HAP-1 (cell line): ENCODE measurements at regions not wholly inside any gene's neighbourhood (a gene's known extent, or its start where the extent isn't known, plus 50 kb on each side); places are given as distances from the start of the nearest gene placed in this dataset.
"Not testable (repeated sequence)": the region's sequence is repeated elsewhere in the genome, so short reads cannot be mapped to it uniquely, and the experiment has no call there.

ENCODE experiments used
- DNase-seq, 2 experiments: peaks; one replicate each; pipeline ENCODE4 v3.0.0-alpha.2; 2016 to 2020; ENCODE audit warnings: low spot score in 2 of 2
- H3K27me3 ChIP-seq: fragments of 250-450 bp; sonication (Bioruptor Pico); 2 replicates; pipeline ENCODE4 v1.5.1; 2020; ENCODE audit warnings: low read depth, mild to moderate bottlenecking, moderate library complexity
- H3K36me3 ChIP-seq: fragments of 250-450 bp; sonication (Bioruptor Pico); replicated peaks from 2 replicates; pipeline ENCODE4 v1.5.1; 2020; ENCODE audit warnings: mild to moderate bottlenecking
- H3K4me1 ChIP-seq: fragments of 250-450 bp; sonication (Bioruptor Pico); 2 replicates; pipeline ENCODE4 v1.5.1; 2020; ENCODE audit warnings: mild to moderate bottlenecking
- H3K4me3 ChIP-seq: fragments of 250-450 bp; sonication (Bioruptor Pico); 2 replicates; pipeline ENCODE4 v1.5.1; 2020; ENCODE audit warnings: mild to moderate bottlenecking, moderate library complexity
- H3K9me3 ChIP-seq: fragments of 250-450 bp; sonication (Bioruptor Pico); 2 replicates; pipeline ENCODE4 v1.5.1; 2020; ENCODE audit warnings: mild to moderate bottlenecking, moderate library complexity
- in situ Hi-C: fragments of 300-500 bp; cut with MboI; formaldehyde crosslinking; loops from 3 replicates; pipeline ENCODE4 v1.14.3; 2020; ENCODE audit warnings: low sequenced_read_pairs, inconsistent platforms, mixed read lengths

DNA sequence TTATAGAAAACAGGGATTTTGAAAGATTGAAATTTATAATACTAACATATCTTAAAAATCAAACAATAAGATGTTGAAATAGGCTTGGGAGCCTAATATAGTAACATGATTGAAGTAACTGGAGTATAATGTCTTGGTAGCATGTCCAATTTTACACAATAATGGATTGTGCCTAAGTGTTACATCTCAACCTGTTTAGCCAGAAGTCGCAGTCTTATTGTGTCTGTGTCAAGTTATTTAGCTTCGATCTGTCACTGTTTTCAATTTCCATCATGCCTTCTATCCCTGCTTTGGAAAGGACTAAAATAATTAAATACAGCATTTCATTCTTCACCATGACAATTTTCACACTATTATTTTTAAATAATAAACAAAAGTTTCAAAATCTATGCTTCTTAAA lies 1352.2 kb downstream of the SI start:
- no peaks in the 10 kb centered on the region for H3K4me1 ChIP-seq
- no peaks in the 10 kb centered on the region for H3K27me3 ChIP-seq
- no peaks in the 10 kb centered on the region for H3K9me3 ChIP-seq
- H3K4me3 ChIP-seq: no peak overlapping the region
- in situ Hi-C loops: no loop called here
- H3K36me3 ChIP-seq: no peaks in the 10 kb centered on the region
- DNase-seq: no peak

DNA sequence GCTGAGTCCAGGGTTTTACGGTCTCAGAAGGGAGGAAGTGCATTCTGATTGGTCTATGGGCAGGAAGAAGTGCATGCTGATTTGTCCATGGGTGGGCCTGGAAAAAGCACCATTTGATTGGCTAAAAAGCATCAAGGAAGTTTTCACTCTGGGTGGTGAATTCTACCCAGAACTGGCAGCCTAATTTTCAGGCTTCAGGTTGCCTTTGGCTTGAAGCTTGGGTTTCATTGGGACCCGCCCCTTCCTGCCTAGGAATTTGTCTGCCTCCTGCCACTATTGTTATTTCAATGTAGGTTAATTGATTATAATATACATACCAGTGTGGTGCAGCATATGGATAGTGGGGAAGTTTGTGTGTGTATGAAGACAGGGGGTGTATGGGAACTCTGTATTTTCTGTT lies 1355.9 kb downstream of the SI start:
- in situ Hi-C loops: no loop called here
- peak in 1 of 2 experiments; percentile 31 for DNase-seq
- Histone ChIP-seq H3K36me3 (no peaks in the 10 kb centered on the region), H3K27me3 (no peaks in the 10 kb centered on the region), H3K4me3 (no peak overlapping the region), H3K4me1 (no peaks in the 10 kb centered on the region), H3K9me3 (no peaks in the 10 kb centered on the region)

DNA sequence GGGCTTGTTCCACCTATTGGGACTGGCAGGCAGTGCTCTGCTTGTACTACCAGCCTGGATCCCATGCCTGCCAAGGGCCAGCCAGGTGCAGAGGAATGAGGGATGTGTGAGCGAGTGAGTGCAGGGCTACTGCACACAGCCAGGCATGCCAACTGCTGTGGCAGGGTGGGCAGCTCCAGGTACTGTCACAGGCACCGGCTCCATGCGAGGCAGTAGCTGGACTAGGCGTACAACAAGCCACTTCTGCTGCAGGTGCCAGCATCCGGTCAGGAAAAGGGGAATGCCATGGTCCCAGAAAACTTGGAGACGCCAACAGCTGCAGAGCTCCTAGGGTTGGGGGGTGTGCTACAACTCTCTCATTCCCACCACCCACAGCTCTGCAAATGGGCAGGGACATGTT lies 1356.7 kb downstream of the SI start:
- Histone ChIP-seq H3K9me3 (no peaks in the 10 kb centered on the region), H3K27me3 (no peaks in the 10 kb centered on the region), H3K4me3 (no peak overlapping the region), H3K36me3 (no peaks in the 10 kb centered on the region), H3K4me1 (no peaks in the 10 kb centered on the region)
- in situ Hi-C loops: no loop called here
- DNase-seq: no peak

DNA sequence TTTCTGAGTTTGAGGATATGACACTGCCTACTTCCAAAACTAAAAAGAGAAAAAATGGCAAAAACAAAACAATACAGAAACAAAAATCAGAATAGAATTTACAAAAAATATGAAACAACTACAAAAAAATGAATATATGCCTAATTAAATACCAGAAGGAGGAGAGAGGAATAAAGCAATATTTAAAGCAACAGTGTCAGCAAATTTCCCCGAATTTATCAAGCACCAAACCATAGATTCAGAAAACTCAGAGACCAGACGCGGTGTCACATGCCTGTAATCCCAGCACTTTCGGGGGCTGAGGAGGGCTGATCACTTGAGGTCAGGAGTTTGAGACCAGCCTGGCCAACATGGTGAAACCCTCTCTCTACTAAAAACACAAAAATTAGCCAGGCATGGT lies 1360.9 kb downstream of the SI start:
- no peaks in the 10 kb centered on the region for H3K4me1 ChIP-seq
- no peaks in the 10 kb centered on the region for H3K9me3 ChIP-seq
- no peaks in the 10 kb centered on the region for H3K27me3 ChIP-seq
- DNase-seq: no peak
- in situ Hi-C loops: no loop called here
- H3K4me3 ChIP-seq: no peak overlapping the region
- H3K36me3 ChIP-seq: no peaks in the 10 kb centered on the region

DNA sequence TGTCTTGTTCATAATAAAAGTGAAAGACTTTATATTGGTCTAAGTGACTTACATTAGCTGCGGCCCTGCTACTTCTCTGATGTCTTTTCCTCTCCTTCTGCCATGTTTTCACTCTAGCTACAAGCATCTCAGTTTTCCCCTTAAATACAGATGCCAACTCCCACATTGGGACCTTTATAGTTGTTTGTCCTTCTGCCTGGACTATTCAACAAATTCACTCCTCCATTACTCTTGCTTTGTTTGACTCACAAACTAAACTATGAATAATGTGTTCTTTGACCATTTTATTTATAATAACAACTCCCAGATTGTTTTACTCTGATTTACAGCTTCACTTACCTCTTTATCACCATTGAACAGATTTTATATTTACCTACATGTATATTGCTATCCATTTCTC lies 1369.9 kb downstream of the SI start:
- Histone ChIP-seq H3K9me3 (no peaks in the 10 kb centered on the region), H3K36me3 (no peaks in the 10 kb centered on the region), H3K4me3 (no peak overlapping the region), H3K27me3 (no peaks in the 10 kb centered on the region), H3K4me1 (no peaks in the 10 kb centered on the region)
- no peak for DNase-seq
- in situ Hi-C loops: no loop called here

DNA sequence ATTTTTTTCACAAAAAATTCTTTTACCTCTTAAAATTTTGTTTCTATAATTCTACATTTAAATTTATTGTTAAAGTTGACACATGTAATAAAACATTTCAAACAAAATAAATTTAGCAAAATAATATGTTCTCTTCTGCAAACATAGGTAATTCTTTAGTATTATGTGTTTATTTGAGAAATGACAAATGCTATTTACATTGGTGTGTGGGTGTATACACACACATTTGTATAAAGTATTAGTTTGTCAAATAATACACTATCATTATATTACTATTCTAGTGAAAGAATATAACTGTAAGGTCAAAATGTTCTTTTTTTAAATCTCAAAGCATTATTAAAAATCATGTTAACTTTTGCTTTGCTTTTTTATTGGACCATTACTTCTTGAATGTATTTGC lies 1370.6 kb downstream of the SI start:
- Histone ChIP-seq H3K4me1 (no peaks in the 10 kb centered on the region), H3K9me3 (no peaks in the 10 kb centered on the region), H3K36me3 (no peaks in the 10 kb centered on the region), H3K27me3 (no peaks in the 10 kb centered on the region), H3K4me3 (no peak overlapping the region)
- DNase-seq: no peak
- in situ Hi-C loops: no loop called here

DNA sequence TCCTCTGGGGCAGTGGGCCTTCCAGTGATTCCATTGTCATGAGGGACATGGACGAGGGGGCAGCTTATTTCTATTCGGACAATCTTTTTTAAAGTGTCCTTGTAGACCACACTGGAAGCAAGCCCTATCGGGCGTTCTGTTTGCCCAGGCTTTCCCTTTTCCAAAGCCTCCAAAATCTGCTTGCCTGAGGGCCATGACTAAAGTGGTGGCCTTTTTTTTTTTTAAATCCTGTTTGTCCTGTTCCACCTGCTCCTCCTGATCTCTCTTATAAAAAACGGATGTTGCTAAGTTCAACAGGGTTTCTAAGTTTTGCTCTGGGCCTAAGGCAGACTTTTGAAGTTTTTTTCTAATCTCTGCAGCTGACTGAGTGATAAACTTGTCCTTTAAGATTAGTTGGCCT lies 1380.1 kb downstream of the SI start:
- DNase-seq, H3K4me3 ChIP-seq, H3K27me3 ChIP-seq, H3K4me1 ChIP-seq, in situ Hi-C loops, H3K36me3 ChIP-seq, H3K9me3 ChIP-seq: not testable (repeated sequence)

DNA sequence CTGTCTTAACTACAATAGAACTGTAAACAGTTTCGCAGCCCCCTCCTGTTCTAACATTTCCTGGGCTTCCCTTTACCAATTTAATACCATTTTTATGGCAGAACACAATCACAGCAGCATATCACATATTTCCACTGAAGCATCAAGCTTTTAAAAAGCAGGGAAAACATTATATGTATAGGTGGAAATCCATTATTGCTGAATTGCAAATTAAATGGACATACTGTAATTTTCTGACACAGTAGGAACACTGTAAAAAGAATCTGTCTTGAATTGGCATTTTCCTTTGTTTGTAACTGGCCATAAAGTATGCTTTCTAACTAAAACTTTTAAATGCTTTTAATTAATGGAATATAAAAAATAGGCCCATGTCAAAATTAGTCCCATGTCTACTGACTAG lies 1385.8 kb downstream of the SI start:
- Histone ChIP-seq H3K36me3 (no peaks in the 10 kb centered on the region), H3K27me3 (no peaks in the 10 kb centered on the region), H3K4me1 (no peaks in the 10 kb centered on the region), H3K9me3 (no peaks in the 10 kb centered on the region), H3K4me3 (no peak overlapping the region)
- DNase-seq: no peak
- in situ Hi-C loops: no loop called here

DNA sequence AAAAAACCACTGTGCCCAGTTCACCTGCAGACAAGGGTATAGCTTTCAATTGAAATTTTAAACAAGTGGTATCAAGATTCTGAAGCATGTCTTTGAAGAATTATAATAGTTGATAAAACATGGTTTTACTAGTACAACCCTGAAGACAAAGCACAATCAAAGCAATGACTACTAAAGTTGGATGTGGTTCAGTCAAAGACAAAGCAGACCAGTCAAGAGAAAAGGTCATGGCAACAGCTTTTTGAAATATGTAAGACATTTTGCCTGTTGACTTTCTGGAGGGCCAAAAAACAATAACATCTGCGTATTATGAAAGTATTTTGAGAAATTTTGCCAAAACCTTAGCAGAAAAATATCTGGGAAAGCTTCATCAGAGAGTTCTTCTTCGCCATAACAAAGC lies 1393.6 kb downstream of the SI start:
- Histone ChIP-seq H3K27me3 (no peaks in the 10 kb centered on the region), H3K4me1 (no peaks in the 10 kb centered on the region), H3K4me3 (no peak overlapping the region), H3K9me3 (no peaks in the 10 kb centered on the region), H3K36me3 (no peaks in the 10 kb centered on the region)
- in situ Hi-C loops: no loop called here
- DNase-seq: no peak

DNA sequence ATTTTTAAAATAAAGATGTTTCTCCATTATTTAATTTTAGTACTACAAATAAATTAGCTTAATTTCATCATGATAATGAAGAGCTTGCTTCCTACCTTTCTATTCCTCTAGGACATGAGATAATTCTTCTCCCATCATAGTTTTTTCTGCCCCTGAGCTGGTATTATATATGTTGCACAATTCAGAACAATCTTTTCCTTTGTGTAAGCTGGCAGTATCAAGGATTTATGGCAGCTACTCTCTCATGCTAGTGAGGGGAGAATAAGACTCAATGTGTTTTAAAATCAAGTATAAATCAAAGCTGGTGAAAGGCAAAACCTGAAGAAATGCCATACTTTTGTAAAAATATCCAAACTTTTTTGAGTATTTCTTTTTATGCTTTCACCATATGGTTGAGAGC lies 1405.3 kb downstream of the SI start:
- in situ Hi-C loops: no loop called here
- Histone ChIP-seq H3K4me1 (no peaks in the 10 kb centered on the region), H3K4me3 (no peak overlapping the region), H3K9me3 (no peaks in the 10 kb centered on the region), H3K27me3 (no peaks in the 10 kb centered on the region), H3K36me3 (no peaks in the 10 kb centered on the region)
- no peak for DNase-seq

DNA sequence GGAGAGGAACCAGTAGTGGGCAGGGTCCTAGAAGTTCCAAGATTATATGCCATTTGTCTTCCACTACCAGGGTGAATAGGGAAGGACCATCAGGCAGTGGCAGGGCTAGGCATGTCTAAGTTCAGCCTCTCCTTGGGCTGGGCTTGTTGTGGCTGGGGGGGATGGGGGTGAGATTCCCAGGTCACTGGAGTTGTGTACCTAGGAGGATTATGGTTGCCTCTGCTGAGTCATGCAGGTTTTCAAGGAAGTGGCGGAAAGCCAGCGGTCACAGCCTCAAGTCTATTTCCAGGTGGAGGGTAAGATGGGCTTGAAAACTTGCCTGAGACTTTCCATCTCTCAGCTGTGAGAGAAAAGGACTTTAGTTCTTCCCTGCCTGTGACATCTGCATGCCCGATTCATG lies 1407.1 kb downstream of the SI start:
- Histone ChIP-seq H3K36me3 (no peaks in the 10 kb centered on the region), H3K4me1 (no peaks in the 10 kb centered on the region), H3K9me3 (no peaks in the 10 kb centered on the region), H3K4me3 (no peak overlapping the region), H3K27me3 (no peaks in the 10 kb centered on the region)
- DNase-seq: no peak
- in situ Hi-C loops: no loop called here

DNA sequence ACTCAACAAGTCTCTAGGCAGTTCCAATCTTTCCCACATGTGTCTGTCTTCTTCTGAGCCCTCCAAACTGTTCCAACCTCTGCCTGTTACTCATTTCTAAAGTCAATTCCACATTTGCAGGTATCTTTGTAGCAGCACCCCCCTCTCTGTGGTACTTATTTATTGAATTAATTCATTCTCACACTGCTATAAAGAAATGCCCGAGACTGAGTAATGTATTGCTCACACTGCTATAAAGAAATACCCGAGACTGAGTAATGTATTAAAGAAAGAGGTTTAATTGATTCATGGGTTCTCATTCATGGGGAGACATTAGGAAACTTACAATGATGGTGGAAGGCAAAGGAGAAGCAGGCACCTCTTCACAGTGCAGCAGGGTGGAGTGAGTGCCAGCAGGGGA lies 1413.8 kb downstream of the SI start:
- H3K36me3 ChIP-seq: no peaks in the 10 kb centered on the region
- H3K4me1 ChIP-seq: no peaks in the 10 kb centered on the region
- in situ Hi-C loops: no loop called here
- no peak overlapping the region for H3K4me3 ChIP-seq
- DNase-seq: no peak
- H3K9me3 ChIP-seq: no peaks in the 10 kb centered on the region
- no peaks in the 10 kb centered on the region for H3K27me3 ChIP-seq

DNA sequence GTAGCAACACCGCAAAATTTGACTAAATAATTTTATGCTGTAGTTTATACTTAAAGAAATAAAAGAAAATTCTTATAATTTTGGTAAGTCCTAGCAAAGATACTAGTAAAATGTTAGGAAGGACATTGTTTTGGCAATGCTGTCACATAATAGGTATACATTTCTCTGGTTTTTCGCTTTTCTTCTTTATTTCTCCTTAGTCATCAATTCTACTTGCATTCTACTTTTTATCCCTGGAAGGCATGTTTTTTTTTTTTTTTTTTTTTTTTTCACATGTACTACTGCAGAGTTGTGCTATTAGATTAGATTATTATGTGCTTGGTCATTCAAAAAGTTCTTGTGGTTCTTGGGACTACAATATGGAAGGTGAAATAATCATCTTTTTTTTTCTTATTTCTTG lies 1421.2 kb downstream of the SI start:
- H3K27me3 ChIP-seq: no peaks in the 10 kb centered on the region
- H3K9me3 ChIP-seq: no peaks in the 10 kb centered on the region
- no peaks in the 10 kb centered on the region for H3K36me3 ChIP-seq
- in situ Hi-C loops: no loop called here
- DNase-seq: no peak
- H3K4me1 ChIP-seq: no peaks in the 10 kb centered on the region
- no peak overlapping the region for H3K4me3 ChIP-seq

DNA sequence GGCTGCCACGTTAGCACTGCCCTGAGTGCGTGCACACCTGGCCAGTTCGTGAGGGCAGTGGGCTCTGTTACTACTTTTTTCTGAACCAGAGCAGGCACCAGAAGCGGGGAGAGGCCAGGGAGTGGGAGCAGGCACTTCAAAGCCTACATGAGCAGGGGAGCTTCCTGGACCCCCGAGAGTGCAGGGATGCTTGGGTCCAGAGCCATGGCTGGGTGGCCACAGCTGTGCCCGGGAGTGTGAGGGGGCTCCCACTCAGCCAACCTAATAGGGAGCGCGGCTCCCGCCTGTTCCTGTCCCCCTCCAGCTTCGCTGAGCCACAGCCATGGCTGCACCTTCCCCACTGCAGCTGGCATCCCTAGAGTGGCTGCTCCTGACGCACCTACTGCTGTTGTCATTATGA lies 1423.3 kb downstream of the SI start:
- Histone ChIP-seq H3K9me3 (no peaks in the 10 kb centered on the region), H3K27me3 (no peaks in the 10 kb centered on the region), H3K36me3 (no peaks in the 10 kb centered on the region), H3K4me3 (no peak overlapping the region), H3K4me1 (no peaks in the 10 kb centered on the region)
- in situ Hi-C loops: no loop called here
- DNase-seq: no peak

DNA sequence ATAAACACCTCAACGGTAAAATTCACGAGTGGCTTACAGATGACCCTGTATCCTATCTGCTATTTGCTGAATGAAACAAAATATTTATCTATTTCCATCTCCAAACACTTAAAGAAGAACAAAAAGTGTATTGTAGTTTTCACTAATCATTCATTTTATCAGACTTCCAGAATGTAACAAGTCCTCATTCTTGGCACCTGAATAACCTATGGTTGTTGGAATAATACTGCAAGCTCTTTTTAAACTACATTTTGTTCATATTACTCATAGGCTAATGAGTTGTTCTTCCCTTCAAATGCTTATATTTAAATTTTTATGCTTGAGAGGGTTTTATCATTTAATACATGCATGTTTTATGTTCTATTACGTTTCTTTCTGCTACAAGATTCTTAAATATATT lies 1434.1 kb downstream of the SI start:
- H3K36me3 ChIP-seq: no peaks in the 10 kb centered on the region
- no peaks in the 10 kb centered on the region for H3K4me1 ChIP-seq
- H3K4me3 ChIP-seq: no peak overlapping the region
- H3K27me3 ChIP-seq: no peaks in the 10 kb centered on the region
- in situ Hi-C loops: no loop called here
- 0 out of 2 replicates have a peak, but pooled peaks cover 3% of the 10 kb centered on the region for H3K9me3 ChIP-seq
- no peak for DNase-seq
